Upper lobe of right lung (tissue), 1 donor: ENCODE measurements at regions not wholly inside any gene's neighbourhood (a gene's known extent, or its start where the extent isn't known, plus 50 kb on each side); places are given as distances from the start of the nearest gene placed in this dataset.

Experiments
- ATAC-seq: fragments of 200-7000 bp; cut with Tn5 transposase; one replicate; pipeline ENCODE4 v1.9.1; 2020; ENCODE audit warnings: mild to moderate bottlenecking, moderate library complexity
- DNase-seq: peaks from one replicate; pipeline ENCODE4 v3.0.0-alpha.2; 2020
- H3K27ac ChIP-seq: fragments of 200-600 bp; one replicate; pipeline ENCODE4 v1.8.0; 2022
- H3K27me3 ChIP-seq: fragments of 200-600 bp; one replicate; pipeline ENCODE4 v1.8.0; 2022; ENCODE audit warnings: mild to moderate bottlenecking
- H3K36me3 ChIP-seq: fragments of 200-600 bp; one replicate; pipeline ENCODE4 v1.8.0; 2022
- H3K4me1 ChIP-seq: fragments of 200-600 bp; one replicate; pipeline ENCODE4 v1.8.0; 2022
- H3K4me3 ChIP-seq: fragments of 200-600 bp; one replicate; pipeline ENCODE4 v1.8.0; 2022; ENCODE audit warnings: mild to moderate bottlenecking
- H3K9me3 ChIP-seq: fragments of 200-600 bp; one replicate; pipeline ENCODE4 v1.8.0; 2022
- intact Hi-C: fragments of 100-400 bp; cut with DNase I; formaldehyde crosslinking; loops from one replicate; pipeline ENCODE4 v1.11.0; 2022
- TF ChIP-seq, protein P1 (sequence below): fragments of 200-600 bp; IDR thresholded peaks from one replicate; pipeline ENCODE4 v1.8.0; 2022; ENCODE audit warnings: antibody characterized with exemption
- donor health status: DM: no; HTN: yes; CAD: no; lungs with severe emphysema.

- Histone ChIP-seq H3K9me3 (no peaks in the 10 kb centered on the region), H3K27ac (no peak overlapping the region), H3K4me1 (peaks cover 9% of the 10 kb centered on the region), H3K4me3 (no peak overlapping the region), H3K27me3 (no peaks in the 10 kb centered on the region), H3K36me3 (no peaks in the 10 kb centered on the region)
- ATAC-seq (no peak), DNase-seq (peak; percentile 62)
- TF ChIP-seq, protein P1, sequence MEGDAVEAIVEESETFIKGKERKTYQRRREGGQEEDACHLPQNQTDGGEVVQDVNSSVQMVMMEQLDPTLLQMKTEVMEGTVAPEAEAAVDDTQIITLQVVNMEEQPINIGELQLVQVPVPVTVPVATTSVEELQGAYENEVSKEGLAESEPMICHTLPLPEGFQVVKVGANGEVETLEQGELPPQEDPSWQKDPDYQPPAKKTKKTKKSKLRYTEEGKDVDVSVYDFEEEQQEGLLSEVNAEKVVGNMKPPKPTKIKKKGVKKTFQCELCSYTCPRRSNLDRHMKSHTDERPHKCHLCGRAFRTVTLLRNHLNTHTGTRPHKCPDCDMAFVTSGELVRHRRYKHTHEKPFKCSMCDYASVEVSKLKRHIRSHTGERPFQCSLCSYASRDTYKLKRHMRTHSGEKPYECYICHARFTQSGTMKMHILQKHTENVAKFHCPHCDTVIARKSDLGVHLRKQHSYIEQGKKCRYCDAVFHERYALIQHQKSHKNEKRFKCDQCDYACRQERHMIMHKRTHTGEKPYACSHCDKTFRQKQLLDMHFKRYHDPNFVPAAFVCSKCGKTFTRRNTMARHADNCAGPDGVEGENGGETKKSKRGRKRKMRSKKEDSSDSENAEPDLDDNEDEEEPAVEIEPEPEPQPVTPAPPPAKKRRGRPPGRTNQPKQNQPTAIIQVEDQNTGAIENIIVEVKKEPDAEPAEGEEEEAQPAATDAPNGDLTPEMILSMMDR: no peak
- intact Hi-C loops: no loop called here
Measured at GRCh38 chr5:135239453-135240282, 159.4 kb downstream of the MACROH2A1 start.

GRCh38 chr5:135238622-135239452, 160.2 kb downstream of the MACROH2A1 start:
- DNase-seq (peak; percentile 20), ATAC-seq (no peak)
- intact Hi-C loops: no loop called here
- TF ChIP-seq, protein P1: no peak
- H3K4me3 ChIP-seq: no peak overlapping the region
- peaks cover 9% of the 10 kb centered on the region for H3K4me1 ChIP-seq
- no peaks in the 10 kb centered on the region for H3K36me3 ChIP-seq
- H3K27ac ChIP-seq: no peak overlapping the region
- no peaks in the 10 kb centered on the region for H3K9me3 ChIP-seq
- no peaks in the 10 kb centered on the region for H3K27me3 ChIP-seq

DNA sequence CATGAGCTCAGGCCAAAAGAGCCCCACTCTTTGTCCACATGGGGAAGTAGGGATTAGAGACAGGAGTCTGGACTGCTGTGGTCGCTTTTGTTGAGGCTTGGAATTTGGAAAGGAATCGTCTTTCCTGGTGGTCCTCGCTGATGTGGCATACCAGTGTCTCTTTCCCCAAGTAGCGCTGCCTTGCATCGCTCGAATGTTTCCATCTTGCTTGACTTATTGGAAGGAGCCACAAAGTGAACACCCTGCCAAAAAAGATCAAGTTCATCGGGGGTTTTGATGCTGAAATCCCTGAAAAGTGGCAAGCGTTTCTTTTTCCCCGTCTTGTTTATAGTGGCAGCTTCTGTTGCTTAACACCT, 161.3 kb downstream of the MACROH2A1 start:
- intact Hi-C loops: no loop called here
- Histone ChIP-seq H3K27me3 (no peaks in the 10 kb centered on the region), H3K36me3 (no peaks in the 10 kb centered on the region), H3K4me1 (peaks cover 8% of the 10 kb centered on the region), H3K9me3 (no peaks in the 10 kb centered on the region), H3K4me3 (no peak overlapping the region), H3K27ac (no peak overlapping the region)
- DNase-seq: no peak
- no peak for ATAC-seq
- TF ChIP-seq, protein P1: no peak

DNA sequence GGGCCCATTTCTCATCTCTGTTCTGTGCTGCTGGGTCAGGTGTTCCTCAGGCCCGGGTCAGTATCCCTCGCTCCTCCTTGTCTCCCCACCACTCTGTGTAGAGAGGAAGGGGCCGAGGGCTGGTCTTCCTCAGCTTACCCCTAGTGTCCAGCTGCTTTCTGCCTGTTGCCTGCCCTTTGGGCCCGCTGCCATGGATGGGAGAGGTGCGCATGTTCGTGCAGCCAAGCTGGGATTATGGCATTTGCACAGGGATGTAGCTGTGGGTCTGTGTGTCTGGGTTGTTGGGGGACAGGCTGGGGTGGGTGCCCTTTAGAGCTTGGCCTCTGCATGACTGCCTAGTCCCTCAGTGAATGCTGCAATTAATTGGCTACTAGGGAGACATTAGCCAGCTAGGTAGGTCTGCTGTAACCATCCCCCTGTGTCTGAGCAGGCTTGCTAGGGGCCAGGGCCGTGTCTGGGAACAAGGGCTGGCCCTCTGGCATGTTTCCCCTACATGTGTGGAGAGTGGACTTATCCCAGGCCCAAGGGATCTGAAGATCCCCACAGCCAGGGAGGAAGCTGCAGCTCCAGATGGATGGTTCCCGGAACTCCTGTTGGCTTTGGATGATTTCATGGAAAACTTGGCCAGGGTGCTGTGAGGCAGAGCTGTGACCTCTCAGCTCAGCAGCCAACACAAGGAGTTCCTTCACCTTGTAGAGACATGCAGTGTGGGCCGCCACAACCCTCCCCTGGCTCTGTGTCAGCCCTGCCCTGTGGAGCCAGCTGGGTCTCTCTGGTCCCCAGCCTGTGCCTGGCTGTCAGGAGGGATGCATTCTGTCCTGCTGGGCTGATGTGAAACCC, 161.9 kb downstream of the MACROH2A1 start:
- no peaks in the 10 kb centered on the region for H3K27me3 ChIP-seq
- H3K36me3 ChIP-seq: no peaks in the 10 kb centered on the region
- ATAC-seq: no peak
- TF ChIP-seq, protein P1: no peak
- DNase-seq: peak; percentile 42
- no peak overlapping the region for H3K27ac ChIP-seq
- H3K9me3 ChIP-seq: no peaks in the 10 kb centered on the region
- intact Hi-C loops: no loop called here
- H3K4me3 ChIP-seq: no peak overlapping the region
- peaks cover 2% of the 10 kb centered on the region for H3K4me1 ChIP-seq

- H3K4me3 ChIP-seq: no peak overlapping the region
- no peaks in the 10 kb centered on the region for H3K9me3 ChIP-seq
- no peak for ATAC-seq
- DNase-seq: peak; percentile 32
- intact Hi-C loops: no loop called here
- H3K27me3 ChIP-seq: no peaks in the 10 kb centered on the region
- TF ChIP-seq, protein P1: no peak
- no peaks in the 10 kb centered on the region for H3K4me1 ChIP-seq
- no peak overlapping the region for H3K27ac ChIP-seq
- H3K36me3 ChIP-seq: no peaks in the 10 kb centered on the region
Measured at GRCh38 chr5:135236228-135236907, 162.7 kb downstream of the MACROH2A1 start.
